ENCODE measurements at regions not wholly inside any gene's neighbourhood (a gene's known extent, or its start where the extent isn't known, plus 50 kb on each side); places are given as distances from the start of the nearest gene placed in this dataset.

DNA sequence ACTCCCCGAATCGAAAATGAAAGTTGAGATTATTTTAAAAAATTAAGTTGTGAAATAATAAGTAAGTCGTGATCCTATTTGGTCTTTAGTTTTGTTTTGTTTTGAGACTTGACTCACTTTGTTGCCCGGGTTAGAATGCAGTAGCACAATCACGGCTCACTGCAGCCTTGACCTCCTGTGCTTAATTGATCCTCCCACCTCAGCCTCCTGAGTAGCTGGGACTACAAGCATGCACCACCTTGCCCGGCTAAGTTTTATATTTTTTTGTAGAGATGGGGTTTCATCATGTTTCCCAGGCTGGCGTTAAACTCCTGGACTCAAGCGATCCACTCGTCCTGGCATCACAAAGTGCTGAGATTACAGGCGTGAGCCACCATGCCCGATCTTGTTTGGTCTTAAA lies 326.2 kb downstream of the MYCN start:
- H3K4me3 ChIP-seq: no peak overlapping the region
- H3K27me3 ChIP-seq: no peaks in the 10 kb centered on the region
- TF ChIP-seq, protein P1, sequence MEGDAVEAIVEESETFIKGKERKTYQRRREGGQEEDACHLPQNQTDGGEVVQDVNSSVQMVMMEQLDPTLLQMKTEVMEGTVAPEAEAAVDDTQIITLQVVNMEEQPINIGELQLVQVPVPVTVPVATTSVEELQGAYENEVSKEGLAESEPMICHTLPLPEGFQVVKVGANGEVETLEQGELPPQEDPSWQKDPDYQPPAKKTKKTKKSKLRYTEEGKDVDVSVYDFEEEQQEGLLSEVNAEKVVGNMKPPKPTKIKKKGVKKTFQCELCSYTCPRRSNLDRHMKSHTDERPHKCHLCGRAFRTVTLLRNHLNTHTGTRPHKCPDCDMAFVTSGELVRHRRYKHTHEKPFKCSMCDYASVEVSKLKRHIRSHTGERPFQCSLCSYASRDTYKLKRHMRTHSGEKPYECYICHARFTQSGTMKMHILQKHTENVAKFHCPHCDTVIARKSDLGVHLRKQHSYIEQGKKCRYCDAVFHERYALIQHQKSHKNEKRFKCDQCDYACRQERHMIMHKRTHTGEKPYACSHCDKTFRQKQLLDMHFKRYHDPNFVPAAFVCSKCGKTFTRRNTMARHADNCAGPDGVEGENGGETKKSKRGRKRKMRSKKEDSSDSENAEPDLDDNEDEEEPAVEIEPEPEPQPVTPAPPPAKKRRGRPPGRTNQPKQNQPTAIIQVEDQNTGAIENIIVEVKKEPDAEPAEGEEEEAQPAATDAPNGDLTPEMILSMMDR (IDR thresholded peaks at IDR 0.05): no peak
- H3K27ac ChIP-seq: no peak overlapping the region
- H3K9me3 ChIP-seq: no peaks in the 10 kb centered on the region
- no peak for DNase-seq (ENCODE audit: low spot score)
- no peaks in the 10 kb centered on the region for H3K4me1 ChIP-seq
- no peaks in the 10 kb centered on the region for H3K36me3 ChIP-seq

DNA sequence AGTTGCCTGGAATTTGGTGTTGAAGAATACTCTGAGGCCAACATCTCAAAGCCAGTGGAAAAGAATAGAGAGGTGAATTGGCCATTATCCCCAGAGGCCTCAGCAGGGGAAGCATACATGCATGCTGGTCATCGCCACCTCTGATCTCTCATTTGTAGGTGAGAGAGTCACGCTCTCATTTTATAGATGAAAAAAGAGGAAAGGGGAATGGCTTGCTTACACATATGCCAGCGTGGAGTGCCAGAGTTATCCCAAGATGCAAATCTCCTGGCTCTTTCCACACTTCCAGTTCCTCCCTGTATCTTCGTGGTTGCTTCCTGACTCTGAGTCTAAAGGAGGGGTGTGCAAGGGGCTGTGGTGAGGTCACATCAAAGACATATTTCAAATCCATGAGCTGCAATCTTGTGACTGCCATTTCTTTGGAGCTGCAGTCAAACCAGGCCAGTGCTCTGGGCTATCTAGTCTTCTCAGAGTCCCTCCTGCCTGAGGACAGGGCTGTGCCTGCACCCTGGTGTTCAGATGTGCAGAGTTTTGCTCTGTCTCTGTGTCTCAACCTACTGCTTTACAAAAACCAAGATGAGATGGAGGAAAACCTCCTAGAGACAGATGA lies 324.7 kb downstream of the MYCN start:
- no peaks in the 10 kb centered on the region for H3K36me3 ChIP-seq
- no peak overlapping the region for H3K4me3 ChIP-seq
- no peaks in the 10 kb centered on the region for H3K9me3 ChIP-seq
- no peaks in the 10 kb centered on the region for H3K27me3 ChIP-seq
- no peak overlapping the region for H3K27ac ChIP-seq
- TF ChIP-seq, protein P1 (IDR thresholded peaks at IDR 0.05): no peak
- H3K4me1 ChIP-seq: no peaks in the 10 kb centered on the region
- DNase-seq (ENCODE audit: low spot score): no peak

DNA sequence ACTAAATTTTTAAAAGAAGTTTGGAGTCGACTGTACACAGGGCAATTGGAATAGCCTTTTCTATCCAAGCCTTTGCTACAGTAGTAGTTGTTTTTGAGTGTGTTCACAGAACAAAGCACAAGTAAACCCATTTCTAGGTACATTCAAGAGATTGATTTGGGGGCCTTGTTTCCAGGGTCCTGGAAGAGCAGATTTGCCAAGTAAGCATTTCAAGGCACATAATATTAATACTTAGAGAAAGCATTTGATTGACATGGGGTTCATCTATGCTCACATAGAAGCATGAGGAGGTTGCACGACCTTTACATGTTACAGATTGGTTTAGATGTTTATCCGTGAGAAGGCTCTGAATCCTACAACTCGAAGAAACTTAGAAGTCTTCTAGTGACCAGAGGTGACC lies 324.1 kb downstream of the MYCN start:
- TF ChIP-seq, protein P1 (IDR thresholded peaks at IDR 0.05): no peak
- H3K4me1 ChIP-seq: no peaks in the 10 kb centered on the region
- H3K27ac ChIP-seq: no peak overlapping the region
- H3K36me3 ChIP-seq: no peaks in the 10 kb centered on the region
- no peak for DNase-seq (ENCODE audit: low spot score)
- no peaks in the 10 kb centered on the region for H3K9me3 ChIP-seq
- H3K27me3 ChIP-seq: no peaks in the 10 kb centered on the region
- H3K4me3 ChIP-seq: no peak overlapping the region

DNA sequence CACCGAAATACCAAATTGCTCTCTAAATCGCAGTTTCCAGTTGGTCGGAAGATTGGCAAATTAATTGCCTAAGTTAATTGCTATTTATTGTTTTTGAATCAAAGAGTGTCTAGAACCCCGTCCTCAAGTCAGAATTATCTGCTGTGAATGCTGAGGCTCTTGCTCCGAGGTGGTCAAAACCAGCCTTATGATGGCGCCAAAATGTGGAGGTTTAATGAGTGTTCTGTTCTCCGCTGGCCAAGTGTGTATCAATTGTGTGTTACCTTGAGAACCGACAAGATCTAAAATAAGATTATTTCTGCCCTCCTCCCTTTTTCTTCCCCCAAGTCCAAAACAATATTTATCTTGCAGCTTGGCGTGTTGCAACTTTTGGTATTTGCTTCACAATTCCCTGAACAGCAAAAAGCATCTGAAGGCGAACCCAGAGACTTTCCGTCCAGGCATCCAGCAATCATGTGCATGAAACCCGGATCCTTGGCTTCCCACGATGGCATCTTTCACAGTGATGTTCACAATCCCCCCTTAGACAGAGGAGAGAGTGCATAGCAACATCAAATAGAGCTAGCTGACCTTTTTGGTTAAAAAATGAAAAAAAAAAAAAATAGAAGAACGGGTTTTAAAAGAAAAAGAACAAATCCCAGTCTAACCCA lies 323.0 kb downstream of the MYCN start:
- no peak overlapping the region for H3K27ac ChIP-seq
- no peaks in the 10 kb centered on the region for H3K4me1 ChIP-seq
- TF ChIP-seq, protein P1 (IDR thresholded peaks at IDR 0.05): no peak
- H3K36me3 ChIP-seq: no peaks in the 10 kb centered on the region
- H3K9me3 ChIP-seq: no peaks in the 10 kb centered on the region
- no peaks in the 10 kb centered on the region for H3K27me3 ChIP-seq
- no peak for DNase-seq (ENCODE audit: low spot score)
- H3K4me3 ChIP-seq: no peak overlapping the region

DNA sequence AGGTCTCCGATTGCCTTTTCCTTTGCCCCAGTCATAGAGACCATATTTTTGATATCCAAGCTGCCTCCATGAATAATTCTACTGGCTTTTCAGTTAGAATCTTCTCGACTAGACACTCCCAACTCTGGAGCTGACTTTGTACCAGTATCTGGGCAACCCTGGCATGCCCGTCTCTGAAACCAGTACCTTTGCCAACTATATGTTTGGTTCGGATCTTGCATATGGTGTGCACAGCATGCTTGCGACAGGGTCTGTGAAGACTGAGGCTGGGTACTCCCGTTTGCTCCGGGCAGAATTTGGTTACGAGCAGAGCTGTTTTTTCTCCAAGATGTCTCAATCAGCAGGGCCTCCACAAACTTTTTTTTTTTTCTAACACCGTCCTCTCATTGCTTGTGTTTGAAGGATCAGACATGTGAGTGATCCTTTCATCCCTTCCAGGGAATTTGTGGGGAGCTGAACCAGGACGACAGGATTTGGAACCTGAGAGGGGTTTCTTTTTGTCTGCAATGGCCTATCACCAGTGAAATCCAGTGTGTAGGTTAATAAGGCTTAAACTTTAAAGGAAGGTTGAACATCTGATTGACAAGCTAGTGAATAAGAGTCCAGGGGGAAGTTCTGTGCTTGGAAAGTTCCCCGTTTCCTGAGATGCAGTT lies 322.3 kb downstream of the MYCN start:
- no peak for DNase-seq (ENCODE audit: low spot score)

More for the DNA sequence above, 322.3 kb downstream of the MYCN start:
- TF ChIP-seq, protein P1 (IDR thresholded peaks at IDR 0.05): no peak
- Histone ChIP-seq H3K27me3 (no peaks in the 10 kb centered on the region), H3K27ac (no peak overlapping the region), H3K4me3 (no peak overlapping the region), H3K4me1 (no peaks in the 10 kb centered on the region), H3K9me3 (no peaks in the 10 kb centered on the region), H3K36me3 (no peaks in the 10 kb centered on the region)
